ENCODE measurements at regions not wholly inside any gene's neighbourhood (a gene's known extent, or its start where the extent isn't known, plus 50 kb on each side); places are given as distances from the start of the nearest gene placed in this dataset.

GRCh38 chr11:109788948-109789490 lies 304.2 kb upstream of the ZC3H12C start:
- H3K36me3 Mint-ChIP-seq (ENCODE audit: insufficient read depth), result no peaks in the 10 kb centered on the region
- no peak for DNase-seq (ENCODE audit: low spot score, unreplicated experiment)
- H3K4me3 Mint-ChIP-seq (ENCODE audit: low read depth), result no peak overlapping the region
- H3K27ac Mint-ChIP-seq, result no peak overlapping the region
- H3K9me3 Mint-ChIP-seq (ENCODE audit: low read depth), result no peaks in the 10 kb centered on the region
- no peak for TF ChIP-seq CTCF (IDR thresholded peaks at IDR 0.05; ENCODE audit: unreplicated experiment)
- H3K27me3 Mint-ChIP-seq, result peaks cover 5% of the 10 kb centered on the region
- peaks cover 11% of the 10 kb centered on the region for H3K4me1 Mint-ChIP-seq (ENCODE audit: low read depth)

DNA sequence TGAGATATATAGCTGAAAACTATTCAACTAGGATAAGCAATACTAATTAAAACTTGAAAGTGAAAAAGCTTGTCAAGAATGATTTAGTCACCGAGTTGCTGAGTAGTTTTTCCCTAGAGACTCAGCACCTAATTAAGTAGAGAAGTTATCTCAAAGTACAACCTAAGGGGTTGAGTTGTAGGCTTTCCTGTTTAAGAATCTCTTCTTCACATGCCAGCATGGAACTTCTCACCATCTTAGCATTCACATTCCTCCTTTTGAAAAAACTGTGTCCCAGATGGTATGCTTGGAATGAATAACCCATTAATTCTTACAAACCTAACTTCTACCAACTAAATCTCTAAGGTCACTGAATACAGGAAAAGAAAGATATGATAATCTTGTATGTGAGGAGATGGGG lies 303.3 kb upstream of the ZC3H12C start:
- DNase-seq (ENCODE audit: low spot score, unreplicated experiment), result no peak
- Mint-ChIP-seq H3K4me1 (ENCODE audit: low read depth) (peaks cover 9% of the 10 kb centered on the region), H3K36me3 (ENCODE audit: insufficient read depth) (no peaks in the 10 kb centered on the region), H3K27me3 (peaks cover 5% of the 10 kb centered on the region), H3K4me3 (ENCODE audit: low read depth) (no peak overlapping the region), H3K27ac (no peak overlapping the region), H3K9me3 (ENCODE audit: low read depth) (no peaks in the 10 kb centered on the region)
- no peak for TF ChIP-seq CTCF (IDR thresholded peaks at IDR 0.05; ENCODE audit: unreplicated experiment)

DNA sequence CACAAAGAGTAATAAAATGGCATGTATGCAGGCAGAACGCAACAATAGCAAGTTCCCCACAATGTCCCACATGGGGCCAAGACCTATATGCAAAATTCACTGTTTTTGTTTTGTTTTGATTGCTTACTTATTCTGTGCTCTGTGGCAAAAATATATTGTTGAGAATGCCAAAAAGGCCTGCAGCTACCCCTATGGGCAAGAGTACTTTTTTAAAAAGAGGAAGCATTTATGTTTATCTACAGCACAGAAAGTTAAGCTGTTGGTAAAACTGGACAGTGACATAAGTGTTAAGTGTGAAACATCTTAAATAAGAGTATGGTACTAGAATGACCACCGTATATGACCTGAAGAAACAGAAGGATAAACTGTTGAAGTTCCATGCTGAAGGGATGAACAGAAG lies 301.9 kb upstream of the ZC3H12C start:
- peaks cover 2% of the 10 kb centered on the region for H3K9me3 Mint-ChIP-seq (ENCODE audit: low read depth)
- no peak for DNase-seq (ENCODE audit: low spot score, unreplicated experiment)
- H3K4me1 Mint-ChIP-seq (ENCODE audit: low read depth), result peaks cover 8% of the 10 kb centered on the region
- no peak overlapping the region for H3K4me3 Mint-ChIP-seq (ENCODE audit: low read depth)
- H3K36me3 Mint-ChIP-seq (ENCODE audit: insufficient read depth), result no peaks in the 10 kb centered on the region
- no peak overlapping the region for H3K27ac Mint-ChIP-seq
- no peak for TF ChIP-seq CTCF (IDR thresholded peaks at IDR 0.05; ENCODE audit: unreplicated experiment)
- peaks cover 5% of the 10 kb centered on the region for H3K27me3 Mint-ChIP-seq

DNA sequence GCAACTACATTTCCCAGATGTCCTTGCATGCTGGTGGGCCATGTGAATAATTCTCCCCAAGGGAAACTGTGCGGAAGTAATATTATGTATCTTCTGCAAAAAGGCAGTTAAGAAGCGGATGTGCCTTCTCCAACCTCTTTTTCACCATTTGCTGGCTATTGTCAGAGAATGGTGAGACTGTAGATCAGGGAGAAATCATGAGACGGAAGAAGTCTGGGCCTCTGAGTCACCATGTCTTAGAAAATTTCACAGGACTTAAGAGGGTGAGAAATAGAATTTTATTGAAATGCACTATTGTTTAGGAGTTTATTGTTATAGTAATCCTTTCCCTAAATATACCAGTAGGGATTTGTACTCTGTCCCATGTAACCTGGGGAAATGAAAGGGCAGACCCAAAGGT lies 298.7 kb upstream of the ZC3H12C start:
- peaks cover 2% of the 10 kb centered on the region for H3K4me1 Mint-ChIP-seq (ENCODE audit: low read depth)
- no peak overlapping the region for H3K27ac Mint-ChIP-seq
- DNase-seq (ENCODE audit: low spot score, unreplicated experiment), result no peak
- H3K4me3 Mint-ChIP-seq (ENCODE audit: low read depth), result no peak overlapping the region
- H3K27me3 Mint-ChIP-seq, result no peaks in the 10 kb centered on the region
- no peak for TF ChIP-seq CTCF (IDR thresholded peaks at IDR 0.05; ENCODE audit: unreplicated experiment)
- no peaks in the 10 kb centered on the region for H3K36me3 Mint-ChIP-seq (ENCODE audit: insufficient read depth)
- H3K9me3 Mint-ChIP-seq (ENCODE audit: low read depth), result peaks cover 4% of the 10 kb centered on the region

DNA sequence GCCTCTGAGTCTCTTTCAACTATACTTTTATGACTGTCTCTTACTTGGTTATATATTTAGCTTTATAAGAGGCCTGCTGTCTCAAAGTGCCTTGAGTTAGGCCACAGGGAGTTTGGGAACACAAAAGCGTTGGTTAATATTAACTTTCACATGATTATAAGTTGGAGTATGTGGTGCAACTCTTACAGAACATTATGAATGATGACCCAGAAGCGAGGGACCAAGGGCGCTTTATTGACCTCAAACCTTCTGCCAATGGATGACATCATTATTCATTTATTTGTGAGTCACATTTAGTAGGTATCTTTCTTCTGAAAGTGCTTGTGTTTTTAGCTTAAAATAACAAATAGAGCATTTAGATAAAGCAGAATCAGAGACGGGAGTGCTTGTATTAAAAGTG lies 298.0 kb upstream of the ZC3H12C start:
- Mint-ChIP-seq H3K36me3 (ENCODE audit: insufficient read depth) (no peaks in the 10 kb centered on the region), H3K4me1 (ENCODE audit: low read depth) (peaks cover 2% of the 10 kb centered on the region), H3K9me3 (ENCODE audit: low read depth) (peaks cover 4% of the 10 kb centered on the region), H3K27ac (no peak overlapping the region), H3K4me3 (ENCODE audit: low read depth) (no peak overlapping the region), H3K27me3 (no peaks in the 10 kb centered on the region)
- TF ChIP-seq CTCF (IDR thresholded peaks at IDR 0.05; ENCODE audit: unreplicated experiment), result no peak
- DNase-seq (ENCODE audit: low spot score, unreplicated experiment), result no peak
